KOPT-K1 (cell line): ENCODE measurements at regions not wholly inside any gene's neighbourhood (a gene's known extent, or its start where the extent isn't known, plus 50 kb on each side); places are given as distances from the start of the nearest gene placed in this dataset.
"Not testable (repeated sequence)": the region's sequence is repeated elsewhere in the genome, so short reads cannot be mapped to it uniquely, and the experiment has no call there.

Source experiments
- H3K27ac ChIP-seq: fragments of 200-600 bp; sonication (generic); 2 replicates; pipeline ENCODE4 v1.5.1; 2016; ENCODE audit warnings: antibody characterized with exemption, mild to moderate bottlenecking, low read depth, low read length; ENCODE audit not compliant: poor library complexity, severe bottlenecking
- H3K36me3 ChIP-seq: fragments of 200-600 bp; sonication (generic); 2 replicates; pipeline ENCODE4 v1.5.1; 2017; ENCODE audit warnings: antibody characterized with exemption, mild to moderate bottlenecking, low read length, moderate library complexity; ENCODE audit not compliant: insufficient read depth
- H3K9me3 ChIP-seq: fragments of 200-600 bp; sonication (generic); 2 replicates; pipeline ENCODE4 v1.5.1; 2017; ENCODE audit warnings: antibody characterized with exemption, low read length, mild to moderate bottlenecking; ENCODE audit not compliant: insufficient read depth, poor library complexity, severe bottlenecking

- no peaks in the 10 kb centered on the region for H3K9me3 ChIP-seq
- H3K27ac ChIP-seq = no peak overlapping the region
- H3K36me3 ChIP-seq = no peaks in the 10 kb centered on the region
These were observed 1042.0 kb upstream of the POT1 start for GRCh38 chr7:125971656-125972055.

- H3K9me3 ChIP-seq = no peaks in the 10 kb centered on the region
- no peak overlapping the region for H3K27ac ChIP-seq
- no peaks in the 10 kb centered on the region for H3K36me3 ChIP-seq
These were observed 1036.8 kb upstream of the POT1 start for GRCh38 chr7:125966278-125967048.

GRCh38 chr7:125934955-125935354 is 1005.3 kb upstream of the POT1 start:
- H3K9me3 ChIP-seq = no peaks in the 10 kb centered on the region

GRCh38 chr7:125934539-125934938 is 1004.9 kb upstream of the POT1 start:
- Histone ChIP-seq H3K9me3 (no peaks in the 10 kb centered on the region), H3K36me3 (no peaks in the 10 kb centered on the region), H3K27ac (no peak overlapping the region)

More at GRCh38 chr7:125934955-125935354, 1005.3 kb upstream of the POT1 start:
- H3K27ac ChIP-seq = no peak overlapping the region
- H3K36me3 ChIP-seq = no peaks in the 10 kb centered on the region

- Histone ChIP-seq H3K36me3 (no peaks in the 10 kb centered on the region), H3K9me3 (no peaks in the 10 kb centered on the region), H3K27ac (no peak overlapping the region)
These were observed 1001.2 kb upstream of the POT1 start for GRCh38 chr7:125930848-125931247.

- Histone ChIP-seq H3K27ac (no peak overlapping the region), H3K36me3 (no peaks in the 10 kb centered on the region), H3K9me3 (no peaks in the 10 kb centered on the region)
These were observed 997.9 kb upstream of the POT1 start for GRCh38 chr7:125927556-125927955.

GRCh38 chr7:125926621-125927020 is 997.0 kb upstream of the POT1 start:
- Histone ChIP-seq H3K36me3 (no peaks in the 10 kb centered on the region), H3K9me3 (no peaks in the 10 kb centered on the region), H3K27ac (no peak overlapping the region)

- no peak overlapping the region for H3K27ac ChIP-seq
- H3K9me3 ChIP-seq = no peaks in the 10 kb centered on the region
- H3K36me3 ChIP-seq = no peaks in the 10 kb centered on the region
These were observed 994.4 kb upstream of the POT1 start for GRCh38 chr7:125924037-125924436.

- not testable (repeated sequence) for H3K27ac ChIP-seq, H3K9me3 ChIP-seq, H3K36me3 ChIP-seq
These were observed 985.8 kb upstream of the POT1 start for GRCh38 chr7:125915381-125915948.

GRCh38 chr7:125908711-125909110 is 979.1 kb upstream of the POT1 start:
- Histone ChIP-seq H3K36me3 (no peaks in the 10 kb centered on the region), H3K27ac (no peak overlapping the region), H3K9me3 (no peaks in the 10 kb centered on the region)

- Histone ChIP-seq H3K36me3 (no peaks in the 10 kb centered on the region), H3K27ac (no peak overlapping the region), H3K9me3 (no peaks in the 10 kb centered on the region)
These were observed 970.0 kb upstream of the POT1 start for GRCh38 chr7:125899577-125899976.

GRCh38 chr7:125892434-125892833 is 962.8 kb upstream of the POT1 start:
- H3K27ac ChIP-seq = no peak overlapping the region
- no peaks in the 10 kb centered on the region for H3K36me3 ChIP-seq
- H3K9me3 ChIP-seq = no peaks in the 10 kb centered on the region

- Histone ChIP-seq H3K36me3 (no peaks in the 10 kb centered on the region), H3K27ac (no peak overlapping the region), H3K9me3 (no peaks in the 10 kb centered on the region)
These were observed 949.4 kb upstream of the POT1 start for GRCh38 chr7:125878988-125879387.

- no peaks in the 10 kb centered on the region for H3K36me3 ChIP-seq
- no peaks in the 10 kb centered on the region for H3K9me3 ChIP-seq
- H3K27ac ChIP-seq = no peak overlapping the region
These were observed 948.8 kb upstream of the POT1 start for GRCh38 chr7:125878235-125878956.

- no peak overlapping the region for H3K27ac ChIP-seq
- H3K36me3 ChIP-seq = no peaks in the 10 kb centered on the region
- no peaks in the 10 kb centered on the region for H3K9me3 ChIP-seq
These were observed 947.6 kb upstream of the POT1 start for GRCh38 chr7:125877246-125877645.
